ENCODE measurements at regions not wholly inside any gene's neighbourhood (a gene's known extent, or its start where the extent isn't known, plus 50 kb on each side); places are given as distances from the start of the nearest gene placed in this dataset.

DNA sequence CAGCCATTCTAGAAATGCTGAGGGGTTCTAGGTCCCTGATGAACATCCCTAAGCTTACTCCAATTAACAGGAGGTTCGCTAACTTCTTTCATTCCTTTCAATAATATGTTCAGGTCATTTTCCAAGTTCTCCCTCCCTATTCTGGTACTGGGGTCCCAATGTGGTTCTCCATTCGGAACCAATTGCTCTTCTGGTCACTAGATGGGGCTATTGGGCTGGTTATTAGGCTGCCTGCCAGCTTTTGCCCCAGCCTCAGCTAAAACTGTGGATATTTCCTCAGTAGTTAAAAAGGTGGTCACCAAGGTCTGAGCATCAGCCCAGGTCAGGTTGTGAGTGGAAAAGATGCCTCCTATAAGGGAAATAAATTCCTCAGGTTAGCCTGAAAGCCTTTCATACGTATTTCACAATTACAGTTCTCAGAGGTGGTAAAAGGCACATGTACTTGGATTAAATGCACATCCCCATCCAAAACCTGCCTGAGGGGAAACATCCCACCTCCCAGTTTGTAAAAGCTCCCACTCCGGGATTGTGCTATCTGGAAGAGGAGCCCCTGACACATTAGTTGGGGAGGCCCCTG is 161.1 kb upstream of the CCDC179 start:
- H3K27me3 ChIP-seq (ENCODE audit: control insufficient read depth in 2 of 2, insufficient read depth in 2 of 2, low read length in 2 of 2), result no peaks in the 10 kb centered on the region
- H3K36me3 ChIP-seq (ENCODE audit: control insufficient read depth in 2 of 2, insufficient read depth in 2 of 2, low read length in 2 of 2), result no peaks in the 10 kb centered on the region
- H3K27ac ChIP-seq (ENCODE audit: low read depth in 2 of 2, low read length in 2 of 2), result no peak overlapping the region
- no peaks in the 10 kb centered on the region for H3K9me3 ChIP-seq (ENCODE audit: control insufficient read depth in 2 of 2, low read length in 2 of 2)
- no peaks in the 10 kb centered on the region for H3K4me1 ChIP-seq (ENCODE audit: control insufficient read depth in 2 of 2, insufficient read depth in 2 of 2, low read length in 2 of 2)
- no peak overlapping the region for H3K4me3 ChIP-seq (ENCODE audit: low read length in 2 of 2)
- no peak overlapping the region for H3K9ac ChIP-seq (ENCODE audit: low read depth in 1 of 2, low read length in 2 of 2)

GRCh38 chr11:23022854-23023253 is 162.6 kb upstream of the CCDC179 start:
- Histone ChIP-seq H3K9ac (ENCODE audit: low read depth in 1 of 2, low read length in 2 of 2) (no peak overlapping the region), H3K27me3 (ENCODE audit: control insufficient read depth in 2 of 2, insufficient read depth in 2 of 2, low read length in 2 of 2) (no peaks in the 10 kb centered on the region), H3K4me3 (ENCODE audit: low read length in 2 of 2) (no peak overlapping the region), H3K27ac (ENCODE audit: low read depth in 2 of 2, low read length in 2 of 2) (no peak overlapping the region), H3K36me3 (ENCODE audit: control insufficient read depth in 2 of 2, insufficient read depth in 2 of 2, low read length in 2 of 2) (no peaks in the 10 kb centered on the region), H3K4me1 (ENCODE audit: control insufficient read depth in 2 of 2, insufficient read depth in 2 of 2, low read length in 2 of 2) (no peaks in the 10 kb centered on the region), H3K9me3 (ENCODE audit: control insufficient read depth in 2 of 2, low read length in 2 of 2) (no peaks in the 10 kb centered on the region)

GRCh38 chr11:23023319-23023718 is 163.0 kb upstream of the CCDC179 start:
- H3K4me1 ChIP-seq (ENCODE audit: control insufficient read depth in 2 of 2, insufficient read depth in 2 of 2, low read length in 2 of 2), result no peaks in the 10 kb centered on the region
- no peak overlapping the region for H3K27ac ChIP-seq (ENCODE audit: low read depth in 2 of 2, low read length in 2 of 2)
- H3K9ac ChIP-seq (ENCODE audit: low read depth in 1 of 2, low read length in 2 of 2), result no peak overlapping the region
- no peaks in the 10 kb centered on the region for H3K9me3 ChIP-seq (ENCODE audit: control insufficient read depth in 2 of 2, low read length in 2 of 2)
- no peak overlapping the region for H3K4me3 ChIP-seq (ENCODE audit: low read length in 2 of 2)
- H3K27me3 ChIP-seq (ENCODE audit: control insufficient read depth in 2 of 2, insufficient read depth in 2 of 2, low read length in 2 of 2), result no peaks in the 10 kb centered on the region
- H3K36me3 ChIP-seq (ENCODE audit: control insufficient read depth in 2 of 2, insufficient read depth in 2 of 2, low read length in 2 of 2), result no peaks in the 10 kb centered on the region

DNA sequence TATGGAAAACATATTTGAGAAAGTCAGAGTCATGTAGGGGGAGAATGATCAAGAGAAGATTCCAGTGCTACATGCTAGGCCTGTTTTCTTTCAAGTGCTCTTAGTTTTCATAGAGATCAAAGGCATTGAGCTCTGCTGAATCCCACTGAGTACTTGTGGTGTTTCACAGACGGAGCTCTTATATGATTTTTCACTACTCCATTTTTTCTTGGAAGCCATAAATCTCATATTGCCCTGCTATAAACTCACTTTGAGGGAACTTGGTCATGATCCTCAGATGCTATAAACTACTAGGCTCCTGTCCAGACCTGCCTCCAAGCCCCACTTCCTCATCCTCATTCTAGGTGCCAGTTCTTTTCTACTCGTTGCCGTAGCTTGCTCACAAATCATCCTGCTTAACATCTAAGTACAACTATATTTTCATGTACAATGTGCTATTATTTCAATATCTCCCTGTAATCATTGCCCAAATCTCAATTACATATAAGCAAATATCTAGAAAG is 180.8 kb upstream of the CCDC179 start:
- no peaks in the 10 kb centered on the region for H3K9me3 ChIP-seq (ENCODE audit: control insufficient read depth in 2 of 2, low read length in 2 of 2)
- H3K27ac ChIP-seq (ENCODE audit: low read depth in 2 of 2, low read length in 2 of 2), result no peak overlapping the region
- H3K4me3 ChIP-seq (ENCODE audit: low read length in 2 of 2), result no peak overlapping the region
- H3K4me1 ChIP-seq (ENCODE audit: control insufficient read depth in 2 of 2, insufficient read depth in 2 of 2, low read length in 2 of 2), result peaks cover 0 to 4% of the 10 kb centered on the region in 2 donors
- H3K36me3 ChIP-seq (ENCODE audit: control insufficient read depth in 2 of 2, insufficient read depth in 2 of 2, low read length in 2 of 2), result no peaks in the 10 kb centered on the region
- H3K9ac ChIP-seq (ENCODE audit: low read depth in 1 of 2, low read length in 2 of 2), result no peak overlapping the region
- no peaks in the 10 kb centered on the region for H3K27me3 ChIP-seq (ENCODE audit: control insufficient read depth in 2 of 2, insufficient read depth in 2 of 2, low read length in 2 of 2)

- no peaks in the 10 kb centered on the region for H3K36me3 ChIP-seq (ENCODE audit: control insufficient read depth in 2 of 2, insufficient read depth in 2 of 2, low read length in 2 of 2)
These were observed 198.4 kb upstream of the CCDC179 start for GRCh38 chr11:23058656-23059055.

DNA sequence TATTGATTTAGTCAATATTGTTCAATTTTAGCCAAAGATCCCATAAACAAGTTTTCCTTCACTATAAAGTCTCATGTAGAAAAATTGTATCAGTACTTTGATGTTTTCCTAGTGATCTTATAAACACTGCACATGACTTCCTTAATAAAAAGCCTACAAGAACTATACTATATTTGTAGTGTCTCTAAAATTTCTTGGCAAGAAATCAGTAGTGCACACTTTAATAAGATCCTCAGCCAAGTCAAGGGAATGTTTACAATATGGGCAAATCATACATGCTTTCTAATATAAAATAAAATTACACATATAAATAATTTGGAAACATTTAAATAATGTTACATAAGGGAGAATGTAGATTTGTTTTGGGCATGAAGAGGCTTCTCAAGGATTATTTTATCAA is 203.0 kb upstream of the CCDC179 start:
- H3K4me1 ChIP-seq (ENCODE audit: control insufficient read depth in 2 of 2, insufficient read depth in 2 of 2, low read length in 2 of 2), result no peaks in the 10 kb centered on the region
- H3K27me3 ChIP-seq (ENCODE audit: control insufficient read depth in 2 of 2, insufficient read depth in 2 of 2, low read length in 2 of 2), result no peaks in the 10 kb centered on the region
- no peaks in the 10 kb centered on the region for H3K9me3 ChIP-seq (ENCODE audit: control insufficient read depth in 2 of 2, low read length in 2 of 2)
- no peaks in the 10 kb centered on the region for H3K36me3 ChIP-seq (ENCODE audit: control insufficient read depth in 2 of 2, insufficient read depth in 2 of 2, low read length in 2 of 2)
- H3K9ac ChIP-seq (ENCODE audit: low read depth in 1 of 2, low read length in 2 of 2), result no peak overlapping the region
- no peak overlapping the region for H3K4me3 ChIP-seq (ENCODE audit: low read length in 2 of 2)
- H3K27ac ChIP-seq (ENCODE audit: low read depth in 2 of 2, low read length in 2 of 2), result no peak overlapping the region

More at GRCh38 chr11:23058656-23059055, 198.4 kb upstream of the CCDC179 start:
- no peak overlapping the region for H3K4me3 ChIP-seq (ENCODE audit: low read length in 2 of 2)
- H3K9ac ChIP-seq (ENCODE audit: low read depth in 1 of 2, low read length in 2 of 2), result no peak overlapping the region
- no peaks in the 10 kb centered on the region for H3K4me1 ChIP-seq (ENCODE audit: control insufficient read depth in 2 of 2, insufficient read depth in 2 of 2, low read length in 2 of 2)
- H3K27ac ChIP-seq (ENCODE audit: low read depth in 2 of 2, low read length in 2 of 2), result no peak overlapping the region
- H3K9me3 ChIP-seq (ENCODE audit: control insufficient read depth in 2 of 2, low read length in 2 of 2), result no peaks in the 10 kb centered on the region
- H3K27me3 ChIP-seq (ENCODE audit: control insufficient read depth in 2 of 2, insufficient read depth in 2 of 2, low read length in 2 of 2), result no peaks in the 10 kb centered on the region

- Histone ChIP-seq H3K27me3 (ENCODE audit: control insufficient read depth in 2 of 2, insufficient read depth in 2 of 2, low read length in 2 of 2) (no peaks in the 10 kb centered on the region), H3K9ac (ENCODE audit: low read depth in 1 of 2, low read length in 2 of 2) (no peak overlapping the region), H3K4me3 (ENCODE audit: low read length in 2 of 2) (no peak overlapping the region), H3K36me3 (ENCODE audit: control insufficient read depth in 2 of 2, insufficient read depth in 2 of 2, low read length in 2 of 2) (no peaks in the 10 kb centered on the region), H3K9me3 (ENCODE audit: control insufficient read depth in 2 of 2, low read length in 2 of 2) (no peaks in the 10 kb centered on the region), H3K27ac (ENCODE audit: low read depth in 2 of 2, low read length in 2 of 2) (no peak overlapping the region), H3K4me1 (ENCODE audit: control insufficient read depth in 2 of 2, insufficient read depth in 2 of 2, low read length in 2 of 2) (no peaks in the 10 kb centered on the region)
These were observed 218.2 kb upstream of the CCDC179 start for GRCh38 chr11:23078289-23078971.

DNA sequence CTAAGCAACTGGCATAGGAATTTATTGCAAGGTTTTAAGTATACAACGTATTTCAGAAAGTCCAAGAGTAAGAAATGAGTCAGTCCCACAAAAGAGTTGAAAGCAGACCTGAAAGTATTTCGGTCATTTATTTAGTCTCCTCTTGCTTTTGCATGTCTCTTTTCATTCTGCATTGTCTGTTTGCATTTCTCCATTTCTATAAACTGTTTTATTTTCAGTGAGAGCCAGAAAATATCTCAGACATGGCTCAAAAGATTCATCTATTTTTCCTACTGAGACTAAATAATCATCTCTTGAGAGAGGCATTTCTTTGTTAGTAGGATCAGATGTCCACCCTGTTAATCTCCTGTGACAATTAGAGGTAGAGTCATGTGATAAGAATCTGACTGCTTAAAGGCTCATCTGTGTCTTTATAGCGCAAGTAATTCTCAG is 219.1 kb upstream of the CCDC179 start:
- Histone ChIP-seq H3K36me3 (ENCODE audit: control insufficient read depth in 2 of 2, insufficient read depth in 2 of 2, low read length in 2 of 2) (no peaks in the 10 kb centered on the region), H3K9ac (ENCODE audit: low read depth in 1 of 2, low read length in 2 of 2) (no peak overlapping the region)

DNA sequence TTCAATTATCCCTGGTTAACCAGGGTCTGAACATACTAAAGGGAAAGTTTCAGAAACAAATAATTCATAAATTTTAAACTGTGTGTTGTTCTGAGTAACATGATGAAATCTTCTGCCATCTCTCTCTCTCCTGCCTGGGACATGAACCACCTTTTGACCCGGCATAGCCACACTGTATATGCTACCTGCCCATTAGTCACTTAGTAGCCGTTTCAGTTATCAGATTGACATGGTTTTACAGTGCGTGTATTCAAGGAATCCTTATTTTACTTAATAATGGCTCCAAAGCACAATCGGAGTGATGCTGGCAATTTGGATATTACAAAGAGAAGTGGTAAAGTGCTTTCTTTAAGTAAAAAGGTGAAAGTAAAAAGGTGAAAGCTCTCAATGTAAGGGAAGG is 227.1 kb upstream of the CCDC179 start:
- Histone ChIP-seq H3K4me1 (ENCODE audit: control insufficient read depth in 2 of 2, insufficient read depth in 2 of 2, low read length in 2 of 2) (no peaks in the 10 kb centered on the region), H3K9ac (ENCODE audit: low read depth in 1 of 2, low read length in 2 of 2) (no peak overlapping the region), H3K36me3 (ENCODE audit: control insufficient read depth in 2 of 2, insufficient read depth in 2 of 2, low read length in 2 of 2) (no peaks in the 10 kb centered on the region), H3K27me3 (ENCODE audit: control insufficient read depth in 2 of 2, insufficient read depth in 2 of 2, low read length in 2 of 2) (no peaks in the 10 kb centered on the region), H3K9me3 (ENCODE audit: control insufficient read depth in 2 of 2, low read length in 2 of 2) (no peaks in the 10 kb centered on the region), H3K27ac (ENCODE audit: low read depth in 2 of 2, low read length in 2 of 2) (no peak overlapping the region), H3K4me3 (ENCODE audit: low read length in 2 of 2) (no peak overlapping the region)

More for the DNA sequence above, 219.1 kb upstream of the CCDC179 start:
- Histone ChIP-seq H3K27ac (ENCODE audit: low read depth in 2 of 2, low read length in 2 of 2) (no peak overlapping the region), H3K9me3 (ENCODE audit: control insufficient read depth in 2 of 2, low read length in 2 of 2) (no peaks in the 10 kb centered on the region), H3K4me1 (ENCODE audit: control insufficient read depth in 2 of 2, insufficient read depth in 2 of 2, low read length in 2 of 2) (no peaks in the 10 kb centered on the region), H3K4me3 (ENCODE audit: low read length in 2 of 2) (no peak overlapping the region), H3K27me3 (ENCODE audit: control insufficient read depth in 2 of 2, insufficient read depth in 2 of 2, low read length in 2 of 2) (no peaks in the 10 kb centered on the region)

DNA sequence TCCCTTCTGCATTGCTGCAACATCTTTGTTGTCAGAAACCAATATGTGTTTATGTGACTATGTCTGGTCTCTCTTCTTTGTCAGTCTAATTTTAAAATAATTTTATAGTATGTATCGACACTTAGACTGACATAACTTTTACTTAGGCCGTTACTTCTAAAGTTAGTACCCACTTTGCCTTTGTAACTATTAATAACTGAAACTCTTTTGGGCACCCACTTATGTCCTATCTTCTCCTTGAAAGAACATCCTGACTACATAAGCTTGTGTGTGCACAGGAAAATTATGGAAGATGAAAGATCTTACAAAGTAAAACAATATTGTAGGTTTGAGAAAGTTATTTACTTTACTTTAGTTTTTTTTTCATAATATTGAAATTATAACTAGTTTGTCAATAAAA is 230.4 kb upstream of the CCDC179 start:
- Histone ChIP-seq H3K27ac (ENCODE audit: low read depth in 2 of 2, low read length in 2 of 2) (no peak overlapping the region), H3K9me3 (ENCODE audit: control insufficient read depth in 2 of 2, low read length in 2 of 2) (no peaks in the 10 kb centered on the region)

More for the DNA sequence above, 230.4 kb upstream of the CCDC179 start:
- no peaks in the 10 kb centered on the region for H3K27me3 ChIP-seq (ENCODE audit: control insufficient read depth in 2 of 2, insufficient read depth in 2 of 2, low read length in 2 of 2)
- H3K9ac ChIP-seq (ENCODE audit: low read depth in 1 of 2, low read length in 2 of 2), result no peak overlapping the region
- no peak overlapping the region for H3K4me3 ChIP-seq (ENCODE audit: low read length in 2 of 2)
- H3K4me1 ChIP-seq (ENCODE audit: control insufficient read depth in 2 of 2, insufficient read depth in 2 of 2, low read length in 2 of 2), result no peaks in the 10 kb centered on the region
- H3K36me3 ChIP-seq (ENCODE audit: control insufficient read depth in 2 of 2, insufficient read depth in 2 of 2, low read length in 2 of 2), result no peaks in the 10 kb centered on the region

All from mucosa of rectum (tissue), 2 donors.